GM12864 (cell line): ENCODE measurements at regions not wholly inside any gene's neighbourhood (a gene's known extent, or its start where the extent isn't known, plus 50 kb on each side); places are given as distances from the start of the nearest gene placed in this dataset.

Source experiments
- DNase-seq: peaks from one replicate; pipeline ENCODE4 v3.0.0-alpha.2; 2011; ENCODE audit warnings: low read depth
- H3K4me3 ChIP-seq: 2 replicates; pipeline ENCODE4 v1.5.1; 2011; ENCODE audit warnings: mild to moderate bottlenecking, low read depth, low read length, control low read depth
- TF ChIP-seq, protein P1 (sequence below): IDR thresholded peaks from 2 replicates; pipeline ENCODE4 v1.5.1; 2011; ENCODE audit warnings: low read depth, mild to moderate bottlenecking, moderate library complexity, low read length, control low read depth, inconsistent platforms; ENCODE audit errors: missing control alignments

DNA sequence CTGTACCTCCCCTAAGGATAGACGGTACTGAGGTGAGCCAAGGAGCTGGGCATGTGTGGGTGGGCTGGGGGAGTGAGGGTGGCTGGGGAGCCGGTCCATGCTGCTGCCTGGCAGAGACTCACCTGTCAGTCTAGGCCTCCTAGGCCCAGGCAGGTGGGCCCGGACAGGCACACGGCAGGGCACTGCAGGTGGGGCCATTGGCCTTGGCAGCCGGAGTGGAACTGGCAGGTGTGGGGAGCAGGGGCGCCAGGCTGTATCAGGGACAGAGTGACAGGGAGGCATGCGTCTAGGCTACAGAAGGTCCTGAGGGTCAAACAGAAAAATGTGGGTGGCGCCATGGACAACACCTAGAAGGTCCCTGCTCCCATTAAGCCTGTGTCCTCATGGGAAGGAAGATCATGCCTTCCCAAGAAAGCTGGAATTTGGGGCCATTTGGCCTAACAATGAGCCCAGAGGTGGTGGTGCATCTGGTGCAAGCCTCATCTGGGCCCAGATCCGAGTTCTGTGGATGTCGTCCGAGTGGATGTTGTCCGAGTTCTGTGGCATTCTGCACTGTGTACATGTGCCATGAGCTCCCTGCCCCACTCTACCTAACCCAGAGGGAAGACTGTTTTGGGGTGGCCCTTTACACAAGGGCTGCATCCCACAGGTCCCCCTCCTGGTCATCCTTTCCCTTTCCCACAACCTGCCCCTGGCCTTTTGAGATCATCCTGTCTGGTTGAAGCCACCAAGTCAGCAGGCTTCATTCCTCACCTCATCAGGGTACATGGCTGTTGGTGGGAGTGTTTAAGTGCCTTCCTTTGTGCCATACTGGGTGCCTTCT lies 249.7 kb downstream of the GLI2 start:
- TF ChIP-seq, protein P1, sequence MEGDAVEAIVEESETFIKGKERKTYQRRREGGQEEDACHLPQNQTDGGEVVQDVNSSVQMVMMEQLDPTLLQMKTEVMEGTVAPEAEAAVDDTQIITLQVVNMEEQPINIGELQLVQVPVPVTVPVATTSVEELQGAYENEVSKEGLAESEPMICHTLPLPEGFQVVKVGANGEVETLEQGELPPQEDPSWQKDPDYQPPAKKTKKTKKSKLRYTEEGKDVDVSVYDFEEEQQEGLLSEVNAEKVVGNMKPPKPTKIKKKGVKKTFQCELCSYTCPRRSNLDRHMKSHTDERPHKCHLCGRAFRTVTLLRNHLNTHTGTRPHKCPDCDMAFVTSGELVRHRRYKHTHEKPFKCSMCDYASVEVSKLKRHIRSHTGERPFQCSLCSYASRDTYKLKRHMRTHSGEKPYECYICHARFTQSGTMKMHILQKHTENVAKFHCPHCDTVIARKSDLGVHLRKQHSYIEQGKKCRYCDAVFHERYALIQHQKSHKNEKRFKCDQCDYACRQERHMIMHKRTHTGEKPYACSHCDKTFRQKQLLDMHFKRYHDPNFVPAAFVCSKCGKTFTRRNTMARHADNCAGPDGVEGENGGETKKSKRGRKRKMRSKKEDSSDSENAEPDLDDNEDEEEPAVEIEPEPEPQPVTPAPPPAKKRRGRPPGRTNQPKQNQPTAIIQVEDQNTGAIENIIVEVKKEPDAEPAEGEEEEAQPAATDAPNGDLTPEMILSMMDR, result no peak
- H3K4me3 ChIP-seq, result no peak overlapping the region
- DNase-seq, result no peak

- TF ChIP-seq, protein P1, result no peak
- no peak for DNase-seq
- H3K4me3 ChIP-seq, result no peak overlapping the region
Observed at GRCh38 chr2:120985997-120986651, 250.5 kb downstream of the GLI2 start.

GRCh38 chr2:120986898-120987650 lies 251.4 kb downstream of the GLI2 start:
- no peak overlapping the region for H3K4me3 ChIP-seq
- TF ChIP-seq, protein P1, result no peak
- DNase-seq, result no peak

DNA sequence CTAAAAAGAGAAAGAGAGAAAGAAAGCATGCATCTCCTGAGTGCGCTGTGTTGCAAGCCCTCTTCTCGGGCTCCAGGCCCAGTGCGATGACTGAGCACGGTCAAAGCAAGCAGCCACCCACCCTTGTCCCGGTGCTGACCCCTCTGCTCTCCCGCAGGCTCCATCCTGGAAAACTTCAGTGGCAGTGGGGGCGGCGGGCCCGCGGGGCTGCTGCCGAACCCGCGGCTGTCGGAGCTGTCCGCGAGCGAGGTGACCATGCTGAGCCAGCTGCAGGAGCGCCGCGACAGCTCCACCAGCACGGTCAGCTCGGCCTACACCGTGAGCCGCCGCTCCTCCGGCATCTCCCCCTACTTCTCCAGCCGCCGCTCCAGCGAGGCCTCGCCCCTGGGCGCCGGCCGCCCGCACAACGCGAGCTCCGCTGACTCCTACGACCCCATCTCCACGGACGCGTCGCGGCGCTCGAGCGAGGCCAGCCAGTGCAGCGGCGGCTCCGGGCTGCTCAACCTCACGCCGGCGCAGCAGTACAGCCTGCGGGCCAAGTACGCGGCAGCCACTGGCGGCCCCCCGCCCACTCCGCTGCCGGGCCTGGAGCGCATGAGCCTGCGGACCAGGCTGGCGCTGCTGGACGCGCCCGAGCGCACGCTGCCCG lies 252.5 kb downstream of the GLI2 start:
- TF ChIP-seq, protein P1, result no peak
- DNase-seq, result no peak
- no peak overlapping the region for H3K4me3 ChIP-seq

DNA sequence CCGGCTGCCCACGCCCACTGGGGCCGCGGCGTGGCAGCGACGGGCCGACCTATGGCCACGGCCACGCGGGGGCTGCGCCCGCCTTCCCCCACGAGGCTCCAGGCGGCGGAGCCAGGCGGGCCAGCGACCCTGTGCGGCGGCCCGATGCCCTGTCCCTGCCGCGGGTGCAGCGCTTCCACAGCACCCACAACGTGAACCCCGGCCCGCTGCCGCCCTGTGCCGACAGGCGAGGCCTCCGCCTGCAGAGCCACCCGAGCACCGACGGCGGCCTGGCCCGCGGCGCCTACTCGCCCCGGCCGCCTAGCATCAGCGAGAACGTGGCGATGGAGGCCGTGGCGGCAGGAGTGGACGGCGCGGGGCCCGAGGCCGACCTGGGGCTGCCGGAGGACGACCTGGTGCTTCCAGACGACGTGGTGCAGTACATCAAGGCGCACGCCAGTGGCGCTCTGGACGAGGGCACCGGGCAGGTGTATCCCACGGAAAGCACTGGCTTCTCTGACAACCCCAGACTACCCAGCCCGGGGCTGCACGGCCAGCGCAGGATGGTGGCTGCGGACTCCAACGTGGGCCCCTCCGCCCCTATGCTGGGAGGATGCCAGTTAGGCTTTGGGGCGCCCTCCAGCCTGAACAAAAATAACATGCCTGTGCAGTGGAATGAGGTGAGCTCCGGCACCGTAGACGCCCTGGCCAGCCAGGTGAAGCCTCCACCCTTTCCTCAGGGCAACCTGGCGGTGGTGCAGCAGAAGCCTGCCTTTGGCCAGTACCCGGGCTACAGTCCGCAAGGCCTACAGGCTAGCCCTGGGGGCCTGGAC lies 253.2 kb downstream of the GLI2 start:
- TF ChIP-seq, protein P1, result no peak
- no peak for DNase-seq
- no peak overlapping the region for H3K4me3 ChIP-seq
